AG09309 (cell line): ENCODE measurements at regions not wholly inside any gene's neighbourhood (a gene's known extent, or its start where the extent isn't known, plus 50 kb on each side); places are given as distances from the start of the nearest gene placed in this dataset.
"Not testable (repeated sequence)": the region's sequence is repeated elsewhere in the genome, so short reads cannot be mapped to it uniquely, and the experiment has no call there.

ENCODE experiments used
- DNase-seq: peaks from one replicate; pipeline ENCODE4 v3.0.0-alpha.2; 2010; ENCODE audit warnings: low read depth
- H3K4me3 ChIP-seq: 2 replicates; pipeline ENCODE4 v1.5.1; 2011; ENCODE audit warnings: mild to moderate bottlenecking, low read depth, low read length, moderate library complexity; ENCODE audit not compliant: control insufficient read depth
- CTCF ChIP-seq: IDR thresholded peaks from 2 replicates; pipeline ENCODE4 v1.5.1; 2011; ENCODE audit warnings: mild to moderate bottlenecking, low read depth, low read length, inconsistent platforms; ENCODE audit not compliant: insufficient read depth, control insufficient read depth; ENCODE audit errors: missing control alignments

GRCh38 chr13:81350056-81350455 lies 1009.1 kb upstream of the SPRY2 start:
- TF ChIP-seq CTCF = no peak
- no peak overlapping the region for H3K4me3 ChIP-seq
- no peak for DNase-seq

- DNase-seq, H3K4me3 ChIP-seq: not testable (repeated sequence)
These were observed 999.5 kb upstream of the SPRY2 start for GRCh38 chr13:81340118-81341069.

- DNase-seq = not testable (repeated sequence)
These were observed 998.7 kb upstream of the SPRY2 start for GRCh38 chr13:81339666-81340065.

GRCh38 chr13:81334481-81334880 lies 993.6 kb upstream of the SPRY2 start:
- H3K4me3 ChIP-seq = no peak overlapping the region
- no peak for TF ChIP-seq CTCF
- DNase-seq = no peak

More at GRCh38 chr13:81339666-81340065, 998.7 kb upstream of the SPRY2 start:
- not testable (repeated sequence) for H3K4me3 ChIP-seq

- no peak for DNase-seq
- TF ChIP-seq CTCF = no peak
- no peak overlapping the region for H3K4me3 ChIP-seq
These were observed 986.0 kb upstream of the SPRY2 start for GRCh38 chr13:81326913-81327312.

GRCh38 chr13:81320516-81320915 lies 979.6 kb upstream of the SPRY2 start:
- no peak for TF ChIP-seq CTCF
- H3K4me3 ChIP-seq = no peak overlapping the region
- no peak for DNase-seq

- no peak for DNase-seq
- H3K4me3 ChIP-seq = no peak overlapping the region
- TF ChIP-seq CTCF = no peak
These were observed 978.4 kb upstream of the SPRY2 start for GRCh38 chr13:81319351-81319750.
